ENCODE measurements at regions not wholly inside any gene's neighbourhood (a gene's known extent, or its start where the extent isn't known, plus 50 kb on each side); places are given as distances from the start of the nearest gene placed in this dataset.

DNA sequence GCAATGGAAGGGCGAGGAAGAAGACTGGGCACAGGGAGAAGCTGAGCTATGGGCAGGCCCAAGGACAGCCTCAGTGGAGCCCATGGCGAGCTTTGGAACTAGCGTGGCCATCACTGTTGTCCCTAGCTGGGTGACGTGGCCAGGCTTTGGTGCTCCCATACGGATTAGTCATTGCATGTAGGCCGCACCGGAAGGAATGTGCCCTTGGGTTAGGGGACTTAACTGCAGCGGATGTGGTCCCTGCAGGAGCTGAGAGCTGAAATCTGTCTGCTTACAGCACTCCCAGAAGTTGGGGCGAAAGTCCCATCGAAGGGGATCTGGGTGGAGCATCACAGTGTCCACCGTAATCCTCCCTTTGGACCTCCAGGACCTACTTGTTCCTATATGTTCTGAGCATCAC, 133.7 kb downstream of the PAPOLA start (continued):
- TF ChIP-seq, protein P1, sequence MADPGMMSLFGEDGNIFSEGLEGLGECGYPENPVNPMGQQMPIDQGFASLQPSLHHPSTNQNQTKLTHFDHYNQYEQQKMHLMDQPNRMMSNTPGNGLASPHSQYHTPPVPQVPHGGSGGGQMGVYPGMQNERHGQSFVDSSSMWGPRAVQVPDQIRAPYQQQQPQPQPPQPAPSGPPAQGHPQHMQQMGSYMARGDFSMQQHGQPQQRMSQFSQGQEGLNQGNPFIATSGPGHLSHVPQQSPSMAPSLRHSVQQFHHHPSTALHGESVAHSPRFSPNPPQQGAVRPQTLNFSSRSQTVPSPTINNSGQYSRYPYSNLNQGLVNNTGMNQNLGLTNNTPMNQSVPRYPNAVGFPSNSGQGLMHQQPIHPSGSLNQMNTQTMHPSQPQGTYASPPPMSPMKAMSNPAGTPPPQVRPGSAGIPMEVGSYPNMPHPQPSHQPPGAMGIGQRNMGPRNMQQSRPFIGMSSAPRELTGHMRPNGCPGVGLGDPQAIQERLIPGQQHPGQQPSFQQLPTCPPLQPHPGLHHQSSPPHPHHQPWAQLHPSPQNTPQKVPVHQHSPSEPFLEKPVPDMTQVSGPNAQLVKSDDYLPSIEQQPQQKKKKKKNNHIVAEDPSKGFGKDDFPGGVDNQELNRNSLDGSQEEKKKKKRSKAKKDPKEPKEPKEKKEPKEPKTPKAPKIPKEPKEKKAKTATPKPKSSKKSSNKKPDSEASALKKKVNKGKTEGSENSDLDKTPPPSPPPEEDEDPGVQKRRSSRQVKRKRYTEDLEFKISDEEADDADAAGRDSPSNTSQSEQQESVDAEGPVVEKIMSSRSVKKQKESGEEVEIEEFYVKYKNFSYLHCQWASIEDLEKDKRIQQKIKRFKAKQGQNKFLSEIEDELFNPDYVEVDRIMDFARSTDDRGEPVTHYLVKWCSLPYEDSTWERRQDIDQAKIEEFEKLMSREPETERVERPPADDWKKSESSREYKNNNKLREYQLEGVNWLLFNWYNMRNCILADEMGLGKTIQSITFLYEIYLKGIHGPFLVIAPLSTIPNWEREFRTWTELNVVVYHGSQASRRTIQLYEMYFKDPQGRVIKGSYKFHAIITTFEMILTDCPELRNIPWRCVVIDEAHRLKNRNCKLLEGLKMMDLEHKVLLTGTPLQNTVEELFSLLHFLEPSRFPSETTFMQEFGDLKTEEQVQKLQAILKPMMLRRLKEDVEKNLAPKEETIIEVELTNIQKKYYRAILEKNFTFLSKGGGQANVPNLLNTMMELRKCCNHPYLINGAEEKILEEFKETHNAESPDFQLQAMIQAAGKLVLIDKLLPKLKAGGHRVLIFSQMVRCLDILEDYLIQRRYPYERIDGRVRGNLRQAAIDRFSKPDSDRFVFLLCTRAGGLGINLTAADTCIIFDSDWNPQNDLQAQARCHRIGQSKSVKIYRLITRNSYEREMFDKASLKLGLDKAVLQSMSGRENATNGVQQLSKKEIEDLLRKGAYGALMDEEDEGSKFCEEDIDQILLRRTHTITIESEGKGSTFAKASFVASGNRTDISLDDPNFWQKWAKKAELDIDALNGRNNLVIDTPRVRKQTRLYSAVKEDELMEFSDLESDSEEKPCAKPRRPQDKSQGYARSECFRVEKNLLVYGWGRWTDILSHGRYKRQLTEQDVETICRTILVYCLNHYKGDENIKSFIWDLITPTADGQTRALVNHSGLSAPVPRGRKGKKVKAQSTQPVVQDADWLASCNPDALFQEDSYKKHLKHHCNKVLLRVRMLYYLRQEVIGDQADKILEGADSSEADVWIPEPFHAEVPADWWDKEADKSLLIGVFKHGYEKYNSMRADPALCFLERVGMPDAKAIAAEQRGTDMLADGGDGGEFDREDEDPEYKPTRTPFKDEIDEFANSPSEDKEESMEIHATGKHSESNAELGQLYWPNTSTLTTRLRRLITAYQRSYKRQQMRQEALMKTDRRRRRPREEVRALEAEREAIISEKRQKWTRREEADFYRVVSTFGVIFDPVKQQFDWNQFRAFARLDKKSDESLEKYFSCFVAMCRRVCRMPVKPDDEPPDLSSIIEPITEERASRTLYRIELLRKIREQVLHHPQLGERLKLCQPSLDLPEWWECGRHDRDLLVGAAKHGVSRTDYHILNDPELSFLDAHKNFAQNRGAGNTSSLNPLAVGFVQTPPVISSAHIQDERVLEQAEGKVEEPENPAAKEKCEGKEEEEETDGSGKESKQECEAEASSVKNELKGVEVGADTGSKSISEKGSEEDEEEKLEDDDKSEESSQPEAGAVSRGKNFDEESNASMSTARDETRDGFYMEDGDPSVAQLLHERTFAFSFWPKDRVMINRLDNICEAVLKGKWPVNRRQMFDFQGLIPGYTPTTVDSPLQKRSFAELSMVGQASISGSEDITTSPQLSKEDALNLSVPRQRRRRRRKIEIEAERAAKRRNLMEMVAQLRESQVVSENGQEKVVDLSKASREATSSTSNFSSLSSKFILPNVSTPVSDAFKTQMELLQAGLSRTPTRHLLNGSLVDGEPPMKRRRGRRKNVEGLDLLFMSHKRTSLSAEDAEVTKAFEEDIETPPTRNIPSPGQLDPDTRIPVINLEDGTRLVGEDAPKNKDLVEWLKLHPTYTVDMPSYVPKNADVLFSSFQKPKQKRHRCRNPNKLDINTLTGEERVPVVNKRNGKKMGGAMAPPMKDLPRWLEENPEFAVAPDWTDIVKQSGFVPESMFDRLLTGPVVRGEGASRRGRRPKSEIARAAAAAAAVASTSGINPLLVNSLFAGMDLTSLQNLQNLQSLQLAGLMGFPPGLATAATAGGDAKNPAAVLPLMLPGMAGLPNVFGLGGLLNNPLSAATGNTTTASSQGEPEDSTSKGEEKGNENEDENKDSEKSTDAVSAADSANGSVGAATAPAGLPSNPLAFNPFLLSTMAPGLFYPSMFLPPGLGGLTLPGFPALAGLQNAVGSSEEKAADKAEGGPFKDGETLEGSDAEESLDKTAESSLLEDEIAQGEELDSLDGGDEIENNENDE (IDR thresholded peaks at IDR 0.05; ENCODE audit: insufficient replicate concordance, low read length): no peak
- TF ChIP-seq HDAC6 (IDR thresholded peaks at IDR 0.05; ENCODE audit: low read depth, low read length): no peak
- no peak for TF ChIP-seq CHD2 (IDR thresholded peaks at IDR 0.05; ENCODE audit: low read length)
- no peak for TF ChIP-seq EZH2 (IDR thresholded peaks at IDR 0.05; ENCODE audit: low read depth, low read length, severe bottlenecking)
- no peak for TF ChIP-seq SIN3A (conservative IDR thresholded peaks at IDR 0.05 in 1 of 2, IDR thresholded peaks at IDR 0.05 in 1 of 2; ENCODE audit: low read depth in 1 of 2, low read length in 2 of 2)
- TF ChIP-seq ATF3 (IDR thresholded peaks at IDR 0.05; ENCODE audit: insufficient read depth, low read depth, low read length): no peak
- no peak for TF ChIP-seq SP2 (IDR thresholded peaks at IDR 0.05; ENCODE audit: low read length)
- TF ChIP-seq MAFK (IDR thresholded peaks at IDR 0.05; ENCODE audit: low read depth, low read length): no peak
- no peak for TF ChIP-seq EGR1 (IDR thresholded peaks at IDR 0.05; ENCODE audit: borderline replicate concordance, low read depth, low read length)
- TF ChIP-seq TEAD4 (IDR thresholded peaks at IDR 0.05; ENCODE audit: low read depth, low read length): no peak
- no peak for TF ChIP-seq RBBP5 (IDR thresholded peaks at IDR 0.05; ENCODE audit: borderline replicate concordance, low read depth, low read length)
- TF ChIP-seq KDM4A (IDR thresholded peaks at IDR 0.05; ENCODE audit: low read depth, low read length, severe bottlenecking): no peak
